ENCODE measurements at regions not wholly inside any gene's neighbourhood (a gene's known extent, or its start where the extent isn't known, plus 50 kb on each side); places are given as distances from the start of the nearest gene placed in this dataset.

GRCh38 chr7:138208864-138209263 lies 132.6 kb downstream of the AKR1D1 start (continued):
- no peak for TF ChIP-seq ZBTB11 (CRISPR knock-in tag; IDR thresholded peaks at IDR 0.05)
- no peak for TF ChIP-seq KLF5 (IDR thresholded peaks at IDR 0.05; ENCODE audit: partially characterized antibody)
- TF ChIP-seq IRF4 (IDR thresholded peaks at IDR 0.05; ENCODE audit: low read depth, low read length), result no peak
- TF ChIP-seq ZNF592 (IDR thresholded peaks at IDR 0.05), result no peak
- no peak for TF ChIP-seq ZNF687 (IDR thresholded peaks at IDR 0.05)
- no peak for TF ChIP-seq ZBED1 (IDR thresholded peaks at IDR 0.05; ENCODE audit: borderline replicate concordance)
- no peak for TF ChIP-seq SMAD1 (IDR thresholded peaks at IDR 0.05; ENCODE audit: low read depth, partially characterized antibody)
